Uterus (tissue), 3 donors: ENCODE measurements at regions not wholly inside any gene's neighbourhood (a gene's known extent, or its start where the extent isn't known, plus 50 kb on each side); places are given as distances from the start of the nearest gene placed in this dataset.

Experiments
- DNase-seq, 2 donors: peaks; one replicate each; pipeline ENCODE4 v3.0.0-alpha.2; 2019 to 2020
- H3K27ac ChIP-seq, 2 donors: fragments of 200-600 bp; sonication (generic); 1 replicate in 1 of 2; 2 replicates in 1 of 2; pipeline ENCODE4 v1.5.1; 2016 to 2018
- H3K27me3 ChIP-seq, 2 donors: fragments of 200-600 bp; sonication (generic); one replicate each; pipeline ENCODE4 v1.5.1; 2018 to 2019; ENCODE audit warnings: control low read depth in 1 of 2
- H3K36me3 ChIP-seq, 2 donors: fragments of 200-600 bp; sonication (generic); one replicate each; pipeline ENCODE4 v1.5.1; 2019; ENCODE audit warnings: control low read depth in 1 of 2
- H3K4me1 ChIP-seq, 2 donors: fragments of 200-600 bp; sonication (generic); one replicate each; pipeline ENCODE4 v1.5.1; 2018 to 2019; ENCODE audit warnings: control low read depth in 1 of 2
- H3K4me3 ChIP-seq, 2 donors: fragments of 200-600 bp; sonication (generic); 1 replicate in 1 of 2; 2 replicates in 1 of 2; pipeline ENCODE4 v1.5.1; 2018 to 2019; ENCODE audit warnings: mild to moderate bottlenecking in 1 of 2
- H3K9me3 ChIP-seq, 2 donors: fragments of 200-600 bp; sonication (generic); one replicate each; pipeline ENCODE4 v1.5.1; 2019; ENCODE audit warnings: control low read depth in 1 of 2
- CTCF ChIP-seq, 4 experiments: fragments of 200-600 bp in 2 of 4; fragments of 450-650 bp in 2 of 4; sonication (generic) in 2 of 4; IDR thresholded peaks; one replicate each; pipeline ENCODE4 v1.5.1; 2016 to 2019; ENCODE audit warnings: antibody characterized with exemption in 4 of 4, mild to moderate bottlenecking in 2 of 4, moderate library complexity in 1 of 4
- POLR2A ChIP-seq, 2 donors: fragments of 450-650 bp; IDR thresholded peaks; one replicate each; pipeline ENCODE4 v1.6.1; 2016; ENCODE audit warnings: antibody characterized with exemption in 2 of 2, mild to moderate bottlenecking in 1 of 2, moderate library complexity in 1 of 2
- intact Hi-C: fragments of 100-400 bp; cut with DNase I; formaldehyde crosslinking; loops from one replicate; pipeline ENCODE4 v1.15.1; 2023; ENCODE audit warnings: low total_unique reads
- donor health status: DM: yes; HTN: yes; CAD: no.

- DNase-seq: no peak
- Histone ChIP-seq H3K9me3 (no peaks in the 10 kb centered on the region), H3K4me1 (no peaks in the 10 kb centered on the region), H3K4me3 (no peak overlapping the region), H3K27me3 (no peaks in the 10 kb centered on the region), H3K36me3 (no peaks in the 10 kb centered on the region), H3K27ac (no peak overlapping the region)
- no peak for TF ChIP-seq POLR2A (IDR thresholded peaks at IDR 0.05)
- no peak for TF ChIP-seq CTCF (IDR thresholded peaks at IDR 0.05)
- intact Hi-C loops: no loop called here
These were observed 61.6 kb upstream of the COL13A1 start for GRCh38 chr10:69740126-69740525.

DNA sequence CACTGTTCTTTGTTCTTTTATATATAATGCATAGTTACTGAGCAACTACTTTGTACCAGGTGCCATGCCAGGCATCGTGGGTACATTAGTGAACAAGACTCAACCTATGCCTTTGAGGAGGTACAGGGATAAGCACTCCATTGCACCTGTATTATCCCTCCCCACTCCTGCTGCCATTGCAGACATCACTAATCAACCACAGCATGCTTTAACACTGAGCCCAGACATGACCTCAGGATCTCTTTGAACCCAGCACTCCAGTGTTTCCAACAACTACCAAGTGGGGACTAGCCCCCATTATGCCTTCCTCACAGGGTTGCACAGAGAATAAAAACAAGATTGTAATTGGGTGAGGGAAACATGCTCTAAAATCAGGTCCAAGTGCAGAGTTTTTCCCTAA lies 60.5 kb upstream of the COL13A1 start:
- intact Hi-C loops: no loop called here
- no peak overlapping the region for H3K4me3 ChIP-seq
- H3K36me3 ChIP-seq: no peaks in the 10 kb centered on the region
- TF ChIP-seq POLR2A (IDR thresholded peaks at IDR 0.05): no peak
- TF ChIP-seq CTCF (IDR thresholded peaks at IDR 0.05): no peak
- no peaks in the 10 kb centered on the region for H3K4me1 ChIP-seq
- DNase-seq: no peak
- H3K27me3 ChIP-seq: no peaks in the 10 kb centered on the region
- no peak overlapping the region for H3K27ac ChIP-seq
- no peaks in the 10 kb centered on the region for H3K9me3 ChIP-seq

DNA sequence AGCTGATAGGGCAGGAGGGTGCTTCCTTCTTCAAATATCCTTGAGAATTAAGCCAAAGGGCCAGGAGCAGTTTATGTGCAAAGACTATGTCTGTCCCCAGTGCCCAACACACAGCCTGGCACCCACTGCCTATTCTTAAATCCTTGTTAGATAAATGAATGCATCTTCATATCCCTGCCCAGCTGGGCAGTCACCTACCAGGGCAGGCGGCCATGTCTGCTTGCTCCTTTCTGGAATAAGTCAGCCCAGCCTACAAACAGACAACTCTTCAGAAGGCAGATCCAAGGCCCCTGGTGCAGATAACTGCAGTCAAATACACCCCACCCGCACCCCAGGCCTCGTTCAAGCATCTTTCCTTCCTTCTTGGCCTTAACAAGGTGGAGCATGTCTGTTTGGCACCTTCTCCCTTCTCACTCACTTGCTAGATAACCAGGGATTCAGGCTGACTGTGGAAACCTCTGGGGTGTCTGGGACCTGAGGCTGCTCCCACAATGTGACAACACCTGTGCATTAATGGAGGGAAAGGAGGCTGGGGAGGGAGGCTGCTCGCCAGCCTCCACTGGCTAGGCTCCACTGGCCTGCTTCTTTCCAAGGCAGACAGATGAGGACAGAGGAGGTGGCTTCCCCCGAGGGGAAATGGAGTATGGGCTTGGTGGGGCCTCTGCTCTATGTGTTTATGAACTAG lies 59.9 kb upstream of the COL13A1 start:
- H3K4me3 ChIP-seq: no peak overlapping the region
- no peak for TF ChIP-seq POLR2A (IDR thresholded peaks at IDR 0.05)
- TF ChIP-seq CTCF (IDR thresholded peaks at IDR 0.05): no peak
- no peak overlapping the region for H3K27ac ChIP-seq
- no peaks in the 10 kb centered on the region for H3K36me3 ChIP-seq
- no peaks in the 10 kb centered on the region for H3K4me1 ChIP-seq
- DNase-seq: no peak
- H3K9me3 ChIP-seq: no peaks in the 10 kb centered on the region
- H3K27me3 ChIP-seq: no peaks in the 10 kb centered on the region
- intact Hi-C loops: no loop called here

DNA sequence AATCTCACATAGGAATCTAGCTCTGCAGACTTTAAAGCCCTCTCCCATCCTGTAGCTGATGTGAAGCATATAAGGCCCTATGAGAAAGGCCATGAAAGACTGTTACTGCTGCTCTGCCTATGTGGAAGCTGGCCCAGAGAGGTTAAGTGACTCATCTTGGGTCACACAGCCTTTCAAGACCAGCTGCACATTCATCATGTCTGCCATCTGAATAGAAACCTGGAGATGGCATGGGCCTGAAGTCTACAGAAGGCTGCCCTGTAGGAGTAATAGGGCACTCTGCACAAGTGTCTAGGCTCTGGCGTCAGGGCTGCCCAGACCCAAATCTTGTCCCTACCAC lies 59.4 kb upstream of the COL13A1 start:
- no peak for TF ChIP-seq POLR2A (IDR thresholded peaks at IDR 0.05)
- TF ChIP-seq CTCF (IDR thresholded peaks at IDR 0.05): no peak
- H3K4me3 ChIP-seq: no peak overlapping the region
- no peak for DNase-seq
- no peak overlapping the region for H3K27ac ChIP-seq
- no peaks in the 10 kb centered on the region for H3K27me3 ChIP-seq
- no peaks in the 10 kb centered on the region for H3K4me1 ChIP-seq
- no peaks in the 10 kb centered on the region for H3K36me3 ChIP-seq
- intact Hi-C loops: no loop called here
- no peaks in the 10 kb centered on the region for H3K9me3 ChIP-seq

DNA sequence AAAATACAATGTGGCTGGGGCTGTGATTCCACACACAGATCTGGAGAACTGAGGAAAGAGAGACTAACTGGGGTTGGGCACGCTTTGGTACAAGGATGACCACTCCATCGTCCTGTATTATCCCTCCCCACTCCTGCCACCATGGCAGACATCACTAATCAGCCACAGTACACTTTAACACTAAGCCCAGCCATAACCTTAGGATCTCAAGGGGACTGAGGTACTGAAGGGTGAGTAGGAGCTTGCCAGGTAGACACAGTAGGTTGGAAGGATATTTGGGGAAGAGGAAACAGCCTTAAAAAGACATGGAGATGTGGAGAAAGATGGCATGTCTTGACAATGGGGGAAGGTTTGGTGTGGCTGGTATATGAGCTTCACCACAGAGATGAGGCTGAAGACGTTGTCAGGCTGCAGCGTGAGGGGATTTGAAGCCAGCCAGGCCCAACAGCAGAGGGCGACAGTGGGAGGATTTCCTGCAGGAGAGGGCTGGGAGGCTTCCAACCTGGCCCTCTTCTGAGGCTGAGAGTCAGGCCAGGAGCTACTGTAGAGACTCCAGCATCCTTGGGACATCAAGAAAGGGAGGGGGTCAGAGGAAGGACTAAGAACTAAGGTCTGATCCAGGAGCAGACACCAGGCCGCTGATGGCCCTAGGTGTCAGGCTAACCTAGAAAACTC lies 58.6 kb upstream of the COL13A1 start:
- intact Hi-C loops: no loop called here
- Histone ChIP-seq H3K4me3 (no peak overlapping the region), H3K36me3 (no peaks in the 10 kb centered on the region), H3K4me1 (no peaks in the 10 kb centered on the region), H3K27ac (no peak overlapping the region), H3K27me3 (no peaks in the 10 kb centered on the region), H3K9me3 (no peaks in the 10 kb centered on the region)
- DNase-seq: no peak
- TF ChIP-seq CTCF (IDR thresholded peaks at IDR 0.05): no peak
- TF ChIP-seq POLR2A (IDR thresholded peaks at IDR 0.05): no peak
